ENCODE measurements at regions not wholly inside any gene's neighbourhood (a gene's known extent, or its start where the extent isn't known, plus 50 kb on each side); places are given as distances from the start of the nearest gene placed in this dataset.
"Not testable (repeated sequence)": the region's sequence is repeated elsewhere in the genome, so short reads cannot be mapped to it uniquely, and the experiment has no call there.

DNA sequence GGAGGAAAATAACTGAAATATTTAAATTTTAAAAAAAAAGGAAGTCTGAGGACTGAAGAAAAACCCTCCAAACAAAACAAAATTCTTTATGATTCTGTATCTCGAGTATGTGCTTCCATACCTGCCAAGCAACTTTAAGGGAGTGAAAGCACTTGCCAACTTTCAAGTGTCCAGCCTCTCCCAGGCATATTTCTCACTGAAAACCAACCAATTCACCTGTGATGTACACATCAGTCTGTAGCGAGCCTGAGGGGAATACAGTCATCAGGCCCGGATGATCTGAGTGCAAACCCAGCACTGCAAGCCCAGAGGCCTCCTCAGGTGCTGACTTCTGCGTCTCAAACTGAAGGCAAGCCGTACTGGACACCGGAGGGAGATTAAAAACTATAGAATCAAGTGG, 164.8 kb upstream of the NT5E start:
- no peak for DNase-seq (ENCODE audit: low spot score)

DNA sequence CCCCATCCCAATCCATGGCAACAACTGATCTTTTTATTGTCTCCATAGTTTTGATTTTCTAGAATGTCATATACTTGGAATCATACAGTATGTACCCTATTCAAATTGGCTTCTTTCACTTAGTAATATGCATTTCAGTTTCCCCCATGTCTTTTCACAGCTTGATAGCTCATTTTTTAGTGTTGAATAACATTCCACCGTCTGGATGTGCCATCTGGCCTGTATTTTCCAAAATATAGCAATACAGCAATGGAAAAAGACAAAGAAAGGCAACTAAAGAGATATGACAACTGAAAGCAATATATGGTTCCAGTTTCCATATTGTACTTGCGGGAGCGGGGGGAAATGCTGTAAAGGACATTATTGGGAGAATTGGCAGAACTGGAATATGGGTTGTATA, 166.4 kb upstream of the NT5E start:
- no peak for DNase-seq (ENCODE audit: low spot score)

DNA sequence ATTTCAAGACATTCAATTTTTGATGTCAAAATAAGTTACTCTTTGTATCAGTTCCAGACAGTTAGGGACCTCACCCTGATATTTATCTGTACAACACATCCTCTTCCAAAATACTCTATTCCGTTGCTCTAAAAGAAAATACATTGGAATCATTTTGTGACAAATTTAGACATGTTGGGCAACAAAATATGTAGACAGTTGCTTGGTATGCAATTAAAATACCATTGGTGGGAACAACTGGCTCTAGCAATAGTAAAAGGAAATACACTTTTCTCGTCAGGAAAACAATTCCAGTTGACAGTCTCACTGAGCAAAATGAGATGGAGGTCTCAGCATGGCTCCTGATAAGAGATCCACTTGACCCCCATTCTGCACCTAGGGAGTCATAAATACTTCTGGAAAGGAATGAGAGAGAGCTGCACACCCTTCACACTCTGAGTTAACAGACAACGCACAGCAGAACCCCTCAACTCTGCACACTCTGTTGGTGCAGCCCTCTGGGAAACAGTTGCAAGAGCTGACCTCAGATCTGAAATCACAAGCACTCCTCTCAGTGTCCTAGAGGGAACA, 171.3 kb upstream of the NT5E start:
- no peak for DNase-seq (ENCODE audit: low spot score)

DNA sequence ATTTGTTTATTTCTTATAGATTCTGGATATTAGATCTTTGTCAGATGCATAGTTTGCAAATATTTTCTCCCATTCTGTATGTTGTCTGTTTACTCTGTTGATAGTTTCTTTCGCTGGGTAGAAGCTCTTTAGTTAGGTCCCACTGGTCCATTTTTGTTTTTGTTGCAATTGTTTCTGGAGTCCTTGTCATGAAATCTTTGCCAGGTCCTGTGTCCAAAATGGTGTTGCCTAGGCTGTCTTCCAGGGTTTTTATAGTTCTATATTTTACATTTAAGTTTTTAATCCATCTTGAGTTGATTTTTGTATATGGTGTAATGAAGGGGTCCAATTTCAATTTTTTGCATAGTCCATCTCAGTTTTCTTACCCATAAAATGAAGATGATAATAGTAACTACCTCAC, 173.9 kb upstream of the NT5E start:
- DNase-seq (ENCODE audit: low spot score) = not testable (repeated sequence)

DNA sequence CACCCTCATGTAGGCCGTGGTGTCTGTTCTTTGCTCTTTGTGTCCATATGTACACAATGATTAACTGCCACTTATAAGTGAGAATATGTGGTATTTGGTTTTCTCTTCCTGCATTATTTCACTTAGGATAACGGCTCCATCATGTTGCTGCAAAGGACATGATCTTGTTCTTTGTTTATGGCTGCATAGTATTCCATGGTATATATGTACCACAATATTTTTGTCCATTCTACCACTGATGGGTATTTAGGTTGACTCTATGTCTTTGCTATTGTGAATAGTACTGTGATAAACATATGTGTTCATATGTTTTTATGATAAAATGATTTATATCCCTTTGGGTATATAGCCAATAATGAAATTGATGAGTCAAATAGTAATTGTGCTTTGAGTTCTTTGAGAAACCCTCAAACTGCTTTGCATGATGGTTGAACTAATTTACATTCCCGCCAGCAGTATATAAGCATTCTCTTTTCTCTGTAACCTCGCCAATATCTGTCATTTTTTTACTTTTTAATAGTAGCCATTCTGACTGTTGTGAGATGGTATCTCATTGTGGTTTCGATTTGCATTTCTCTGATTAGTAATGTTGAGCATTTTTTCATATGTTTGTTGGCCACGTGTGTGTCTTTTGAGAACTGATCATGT, 174.4 kb upstream of the NT5E start:
- DNase-seq (ENCODE audit: low spot score) = no peak

DNA sequence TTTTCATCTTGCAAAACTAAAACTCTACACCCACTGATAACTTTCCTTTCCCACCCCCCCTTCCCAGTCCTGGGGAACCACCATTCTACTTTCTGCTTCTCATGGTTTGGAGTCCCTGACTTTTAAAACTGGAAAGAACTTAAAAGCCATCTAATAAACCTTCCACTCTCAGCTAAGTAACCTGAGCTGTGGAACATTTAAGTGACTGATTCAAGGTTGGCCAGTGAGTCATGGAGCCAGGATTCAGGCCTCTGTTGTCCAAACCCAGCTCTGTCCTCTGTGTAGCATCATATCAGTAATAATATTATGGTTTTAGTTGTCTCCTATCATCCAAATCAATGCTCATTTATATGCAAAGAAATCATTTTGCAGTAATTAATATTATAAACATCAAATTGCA, 176.0 kb upstream of the NT5E start:
- DNase-seq (ENCODE audit: low spot score) = no peak

DNA sequence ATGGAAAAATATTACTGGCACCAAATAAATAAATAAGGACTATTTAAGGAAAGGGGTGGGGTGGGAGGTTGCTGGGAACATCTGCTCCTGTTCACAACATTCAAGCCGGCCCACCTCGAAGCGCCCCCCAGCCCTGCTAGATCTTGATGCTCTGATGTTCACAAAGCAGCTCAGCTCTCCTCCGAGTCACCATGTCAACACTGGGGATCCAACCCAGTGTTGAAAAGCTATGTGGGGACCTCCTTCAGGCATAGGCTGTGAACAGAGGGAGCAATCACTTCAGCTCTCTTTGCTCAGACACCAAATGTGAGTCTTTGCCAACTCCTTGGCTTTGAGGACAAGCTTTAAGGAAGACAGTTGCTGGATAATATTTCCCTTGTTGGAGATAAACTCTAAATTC, 176.8 kb upstream of the NT5E start:
- DNase-seq (ENCODE audit: low spot score) = no peak

DNA sequence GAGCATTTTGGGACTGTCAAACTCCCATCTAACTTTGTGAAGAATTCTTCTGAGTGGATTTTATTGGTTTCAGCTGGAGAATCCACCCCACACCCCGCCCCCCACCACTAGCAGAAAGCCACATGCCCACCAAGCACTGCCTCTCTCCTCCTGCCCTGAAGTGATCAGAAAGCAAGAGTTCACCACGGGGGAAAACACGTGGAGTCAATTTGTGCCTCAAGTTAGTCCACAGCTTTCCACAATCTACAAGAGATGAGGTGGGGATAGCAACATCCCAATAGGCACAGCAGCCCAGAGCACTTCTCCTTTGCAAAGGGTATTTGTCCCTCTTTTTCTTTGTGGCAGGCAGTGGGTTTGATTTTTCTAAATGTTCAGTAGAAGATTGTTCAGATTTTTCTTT, 177.3 kb upstream of the NT5E start:
- no peak for DNase-seq (ENCODE audit: low spot score)

DNA sequence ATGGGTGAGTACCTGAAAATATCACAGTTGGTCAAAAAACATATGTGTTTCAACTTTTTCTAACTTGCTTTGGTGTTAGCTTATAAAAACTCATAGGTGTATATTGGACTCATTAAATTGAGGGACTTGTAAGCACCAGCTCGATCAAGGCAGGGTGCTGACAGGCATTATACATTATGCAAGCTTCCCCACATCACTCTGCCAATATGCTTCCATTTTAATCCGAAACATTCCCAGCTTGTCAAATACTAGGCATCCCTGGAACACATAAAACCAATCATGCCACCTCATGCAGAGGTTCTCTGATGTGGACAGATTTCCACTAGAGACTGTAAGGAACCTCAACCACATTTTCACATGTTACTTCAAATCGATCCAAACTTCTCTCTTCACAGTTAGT, 187.3 kb upstream of the NT5E start:
- DNase-seq (ENCODE audit: low spot score) = no peak

DNA sequence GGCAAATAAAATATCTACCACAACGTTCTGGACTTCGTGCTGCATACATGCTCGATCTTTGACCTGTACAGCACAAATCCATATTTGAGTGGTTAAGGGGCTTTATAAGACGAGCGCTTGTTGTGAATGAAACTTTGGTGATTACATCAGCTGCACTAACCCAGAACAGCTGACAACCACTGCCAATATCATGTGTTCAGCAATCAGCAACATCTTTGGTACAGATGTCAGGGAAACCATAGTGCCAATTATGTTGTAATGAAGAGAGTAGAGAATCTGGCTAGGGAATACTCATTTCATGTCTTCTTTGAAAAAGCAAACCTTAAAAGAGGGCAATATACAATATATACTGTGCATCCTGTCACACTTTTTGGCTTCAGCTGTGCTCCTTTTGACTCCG, 188.6 kb upstream of the NT5E start:
- DNase-seq (ENCODE audit: low spot score) = no peak

DNA sequence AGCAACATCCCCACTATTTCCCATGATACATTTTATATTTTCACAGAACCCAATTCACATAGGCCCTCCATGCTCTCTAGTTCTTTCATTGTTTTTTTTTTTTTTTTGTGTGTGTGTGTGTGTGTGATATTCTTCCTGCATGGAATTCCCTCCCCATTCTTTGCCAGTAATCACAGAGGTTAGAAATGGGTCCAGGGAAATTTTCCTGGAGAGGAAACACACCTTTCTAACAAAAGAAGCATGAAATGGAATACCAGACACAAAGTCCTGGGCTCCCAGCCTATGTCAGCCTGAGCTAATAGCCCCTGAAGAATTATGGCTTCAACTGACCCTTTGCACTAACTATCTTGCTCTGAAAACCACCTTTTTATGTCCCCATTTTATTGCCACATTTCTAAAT, 194.2 kb upstream of the NT5E start:
- no peak for DNase-seq (ENCODE audit: low spot score)

DNA sequence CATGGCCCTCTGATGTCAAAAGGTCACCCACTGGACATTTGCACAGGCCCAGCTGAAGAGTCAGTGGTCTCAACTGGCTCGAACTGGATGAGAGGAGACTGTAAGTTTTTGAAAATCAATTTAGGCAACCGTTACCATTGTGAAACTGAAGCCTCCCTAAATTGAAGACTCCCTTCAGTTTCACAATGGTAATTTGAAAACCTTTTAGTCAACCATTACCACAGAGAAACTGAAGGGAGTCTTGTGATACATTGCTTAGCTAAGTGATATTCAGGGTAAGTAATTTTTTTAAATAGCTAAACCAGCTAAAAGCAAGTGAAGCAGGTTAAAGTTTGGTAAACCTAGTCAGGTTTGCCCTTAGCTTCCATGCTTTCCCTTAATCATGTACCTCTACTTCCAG, 197.3 kb upstream of the NT5E start:
- no peak for DNase-seq (ENCODE audit: low spot score)

DNA sequence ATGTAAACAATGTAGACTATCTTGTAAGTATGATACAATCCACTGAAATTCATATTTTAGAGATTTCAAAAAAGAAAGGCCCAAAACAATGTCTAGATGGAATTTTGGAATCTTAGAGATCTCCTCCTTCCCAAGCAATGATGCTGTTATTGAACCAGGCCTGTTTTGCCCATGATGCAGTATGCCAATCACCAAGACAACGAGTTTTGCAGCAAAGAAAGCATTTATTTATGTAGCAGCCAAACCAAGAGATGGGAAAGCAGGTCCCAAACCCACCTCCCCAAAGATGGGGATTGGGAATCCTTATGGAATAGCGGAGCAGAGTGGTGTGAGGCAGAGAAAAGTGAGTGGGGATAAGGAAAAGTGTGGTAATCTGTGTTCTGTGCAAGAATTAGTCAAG, 197.8 kb upstream of the NT5E start:
- no peak for DNase-seq (ENCODE audit: low spot score)

DNA sequence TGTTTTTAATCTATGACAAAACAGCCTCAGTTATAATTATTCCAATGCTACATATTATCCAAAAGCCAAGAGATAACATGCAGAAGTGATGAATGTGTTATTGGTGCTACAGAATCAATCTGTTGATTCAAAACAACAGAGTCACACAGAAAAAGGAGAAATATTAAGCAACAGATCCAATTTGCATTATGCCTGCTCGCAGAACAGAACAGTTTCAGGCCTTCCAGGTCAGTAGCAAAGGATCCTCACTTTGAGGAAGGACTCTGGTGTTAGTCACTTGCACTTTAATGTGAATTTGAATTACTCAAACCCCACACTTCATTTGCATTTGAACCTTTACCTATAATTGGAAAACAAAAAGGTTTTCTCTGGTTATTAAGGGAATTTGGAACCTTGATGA, 198.6 kb upstream of the NT5E start:
- no peak for DNase-seq (ENCODE audit: low spot score)

DNA sequence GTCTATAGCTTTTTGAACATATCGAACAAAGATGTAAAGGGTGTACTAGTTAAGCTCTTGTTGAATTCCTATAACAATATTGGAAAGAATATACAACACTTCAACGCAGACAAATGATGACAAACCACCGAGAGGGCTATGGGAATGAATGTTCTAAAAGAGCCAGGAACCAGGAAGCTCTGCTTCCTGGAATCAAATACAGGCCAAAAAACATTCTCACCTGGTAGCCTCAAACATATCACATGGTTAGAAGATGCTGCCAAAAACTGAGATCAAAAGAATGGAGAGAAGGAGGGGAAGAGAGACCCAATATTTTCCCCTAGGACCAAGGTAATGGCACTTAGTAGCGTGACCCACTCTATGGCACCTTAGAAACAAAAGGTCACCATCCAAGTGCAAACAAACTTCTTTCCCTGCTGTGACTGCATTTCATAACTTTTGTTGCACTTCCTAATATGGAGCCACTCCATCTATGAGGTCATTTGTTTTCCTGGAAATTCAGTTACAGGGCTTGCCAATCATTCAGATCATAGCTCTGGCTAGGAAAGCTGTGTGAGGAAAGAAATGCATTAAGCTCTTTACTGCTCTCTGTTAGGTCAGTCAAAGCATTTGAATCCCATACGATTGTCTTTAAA, 199.2 kb upstream of the NT5E start:
- DNase-seq (ENCODE audit: low spot score) = no peak

DNA sequence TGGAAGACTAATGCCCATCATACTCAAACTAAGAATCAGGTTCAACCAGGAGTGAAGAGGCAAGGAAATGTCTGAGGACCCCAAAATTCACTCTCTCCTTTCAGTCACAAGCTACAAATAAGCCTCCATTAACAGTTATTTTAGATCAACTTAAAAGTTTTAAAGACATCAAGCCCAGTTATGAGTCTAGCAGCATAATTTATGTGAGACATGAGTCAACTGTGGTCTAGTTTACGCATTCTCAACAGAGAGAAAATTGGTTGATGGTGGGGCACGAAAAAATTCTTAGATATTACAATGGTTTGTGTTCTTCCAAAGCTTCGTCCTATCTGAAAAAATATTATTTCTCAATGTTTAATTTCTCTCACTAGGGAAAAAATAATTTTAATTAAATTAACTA, 204.9 kb upstream of the NT5E start:
- no peak for DNase-seq (ENCODE audit: low spot score)

DNA sequence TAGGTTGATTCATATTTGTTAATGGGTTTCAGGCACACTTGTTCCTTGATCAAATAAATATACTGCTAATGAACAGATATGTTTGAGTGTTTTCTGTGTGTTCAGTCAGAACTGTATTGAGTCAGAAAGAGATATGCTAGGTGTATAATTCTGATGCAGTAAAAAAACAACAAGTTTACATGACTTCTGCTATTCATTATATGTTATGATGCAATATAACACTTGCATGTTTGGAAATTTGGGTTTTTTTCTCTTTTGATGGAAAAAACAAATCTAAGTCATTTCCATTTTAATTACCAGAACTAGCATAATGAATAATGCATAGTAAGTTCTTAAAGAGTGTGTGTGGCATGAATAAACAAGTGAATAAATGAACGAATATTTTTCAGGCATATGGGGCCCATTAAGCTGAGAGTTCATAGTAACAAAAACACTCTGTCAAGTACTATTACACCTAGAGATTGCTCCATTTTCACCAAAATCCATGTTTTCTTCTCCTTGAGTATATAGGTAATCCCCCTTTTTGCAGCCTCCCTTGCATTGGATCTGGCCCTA, 208.3 kb upstream of the NT5E start:
- DNase-seq (ENCODE audit: low spot score) = no peak

DNA sequence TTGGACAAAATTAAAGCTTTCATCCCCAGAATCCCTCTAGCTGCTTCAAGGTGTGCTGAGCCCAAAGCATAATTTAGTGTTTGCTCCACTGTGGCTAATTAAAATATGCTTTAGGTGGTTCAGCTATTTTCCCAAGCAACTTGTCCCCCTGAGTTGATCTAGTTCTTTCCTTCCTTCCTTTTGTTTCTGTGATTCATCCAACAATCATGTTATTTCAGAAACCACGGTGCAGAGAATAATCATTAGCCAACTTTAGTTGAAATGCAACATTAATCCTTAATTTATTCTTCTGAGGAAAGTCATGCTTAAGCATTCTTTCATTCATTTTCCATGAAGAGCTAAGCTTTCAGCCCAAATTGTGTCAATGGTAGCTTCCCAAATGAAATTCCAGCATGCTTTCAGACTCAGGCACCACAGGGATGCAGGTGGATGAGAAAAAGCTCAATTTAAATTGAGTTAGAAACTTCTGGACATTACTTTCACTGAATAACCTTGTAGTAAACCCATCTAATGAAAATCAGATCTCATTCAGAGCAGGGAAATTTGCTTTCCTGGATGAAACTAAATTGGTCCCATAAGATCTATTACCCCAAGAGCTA, 209.0 kb upstream of the NT5E start:
- DNase-seq (ENCODE audit: low spot score) = no peak

DNA sequence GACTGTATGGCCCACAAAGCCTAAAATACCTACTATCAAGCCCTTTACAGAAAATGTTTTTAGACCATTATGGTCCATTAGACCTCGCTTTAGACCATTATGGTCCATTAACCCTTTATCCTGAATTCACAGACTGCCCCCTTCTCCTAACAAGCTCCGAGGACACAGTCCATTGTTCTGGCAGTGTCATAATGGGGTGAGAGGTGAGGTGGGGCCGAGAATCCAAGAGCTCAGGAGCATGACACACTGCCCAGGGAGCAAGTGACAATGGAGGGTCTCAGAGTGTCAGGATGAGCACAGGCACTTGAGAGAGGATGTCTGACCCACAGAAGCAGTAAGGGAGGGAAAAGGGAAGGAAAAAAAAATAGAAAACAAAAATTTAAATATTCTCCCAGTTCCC, 212.4 kb upstream of the NT5E start:
- no peak for DNase-seq (ENCODE audit: low spot score)

DNA sequence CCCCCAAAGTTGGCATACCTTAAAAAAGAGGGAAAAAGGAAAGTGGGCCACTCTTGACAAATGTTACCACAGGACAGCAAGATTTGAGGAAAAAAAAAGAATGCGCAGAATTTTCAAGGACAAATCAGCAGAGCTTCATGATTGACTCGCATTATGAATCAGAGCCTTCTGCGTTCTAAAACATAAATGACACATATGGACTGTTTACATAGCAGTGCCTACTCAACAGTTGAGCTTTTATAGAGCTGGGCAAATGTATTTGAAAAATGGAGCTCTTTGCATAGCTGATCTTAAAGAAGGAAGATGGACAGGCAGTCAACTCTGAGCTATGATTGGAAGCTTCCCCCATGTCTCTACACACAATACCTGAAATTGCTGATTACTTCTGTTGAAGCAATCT, 213.2 kb upstream of the NT5E start:
- no peak for DNase-seq (ENCODE audit: low spot score)

DNA sequence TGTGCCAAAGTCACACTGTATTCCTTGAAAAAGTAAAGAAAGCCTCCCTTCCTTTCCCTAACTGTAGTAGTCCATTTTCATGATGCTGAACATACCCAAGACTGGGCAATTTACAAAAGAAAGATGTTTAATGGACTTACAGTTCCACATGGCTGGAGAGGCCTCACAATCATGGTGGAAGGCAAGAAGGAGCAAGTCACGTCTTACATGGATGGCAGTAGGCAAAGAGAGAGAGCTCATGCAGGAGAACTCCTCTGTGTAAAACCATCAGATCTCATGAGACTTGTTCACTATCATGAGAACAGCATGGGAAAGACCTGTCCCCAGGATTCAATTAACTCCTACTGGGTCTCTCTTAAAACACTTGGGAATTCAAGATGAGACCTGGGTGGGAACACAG, 222.5 kb upstream of the NT5E start:
- not testable (repeated sequence) for DNase-seq (ENCODE audit: low spot score)

DNA sequence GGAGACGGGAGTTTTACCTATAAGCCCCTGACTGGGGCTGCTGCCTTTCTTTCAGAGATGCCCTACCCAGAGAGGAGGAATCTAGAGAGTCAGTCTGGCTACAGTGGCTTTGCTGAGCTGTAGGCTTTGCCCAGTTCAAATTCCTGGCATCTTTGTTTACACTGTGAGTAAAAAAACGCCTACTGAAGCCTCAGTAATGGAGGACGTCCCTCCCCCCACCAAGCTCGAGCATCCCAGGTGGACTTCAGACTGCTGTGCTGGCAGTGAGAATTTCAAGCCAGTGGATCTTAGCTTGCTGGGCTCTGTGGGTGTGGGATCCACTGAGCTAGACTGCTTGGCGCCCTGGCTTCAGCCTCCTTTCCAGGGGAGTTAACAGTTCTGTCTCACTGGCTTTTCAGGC, 237.1 kb upstream of the NT5E start:
- not testable (repeated sequence) for DNase-seq (ENCODE audit: low spot score)

DNA sequence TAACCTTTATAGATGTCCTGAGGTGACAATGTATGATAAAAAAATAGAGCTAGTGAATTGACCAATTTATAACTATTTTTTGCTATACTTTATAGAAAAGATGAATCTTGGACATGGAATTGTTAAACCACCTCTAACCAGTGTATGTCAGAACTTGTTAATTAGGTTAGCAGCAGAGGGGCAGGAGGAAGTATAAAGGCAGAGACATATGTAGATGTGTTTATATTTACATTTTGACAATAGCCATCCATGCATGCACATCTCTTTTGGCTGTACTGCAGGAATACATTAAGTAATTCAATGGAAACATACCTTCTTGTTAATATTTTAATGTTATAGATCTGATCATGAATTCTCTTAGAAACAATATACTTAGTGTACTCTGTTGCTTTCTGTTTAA, 254.6 kb upstream of the NT5E start:
- no peak for DNase-seq (ENCODE audit: low spot score)
